Fibroblast of the conjunctiva (primary cell): ENCODE measurements at regions not wholly inside any gene's neighbourhood (a gene's known extent, or its start where the extent isn't known, plus 50 kb on each side); places are given as distances from the start of the nearest gene placed in this dataset.

Experiments
- DNase-seq: peaks from one replicate; pipeline ENCODE4 v3.0.0-alpha.2; 2010; ENCODE audit warnings: low read depth

DNA sequence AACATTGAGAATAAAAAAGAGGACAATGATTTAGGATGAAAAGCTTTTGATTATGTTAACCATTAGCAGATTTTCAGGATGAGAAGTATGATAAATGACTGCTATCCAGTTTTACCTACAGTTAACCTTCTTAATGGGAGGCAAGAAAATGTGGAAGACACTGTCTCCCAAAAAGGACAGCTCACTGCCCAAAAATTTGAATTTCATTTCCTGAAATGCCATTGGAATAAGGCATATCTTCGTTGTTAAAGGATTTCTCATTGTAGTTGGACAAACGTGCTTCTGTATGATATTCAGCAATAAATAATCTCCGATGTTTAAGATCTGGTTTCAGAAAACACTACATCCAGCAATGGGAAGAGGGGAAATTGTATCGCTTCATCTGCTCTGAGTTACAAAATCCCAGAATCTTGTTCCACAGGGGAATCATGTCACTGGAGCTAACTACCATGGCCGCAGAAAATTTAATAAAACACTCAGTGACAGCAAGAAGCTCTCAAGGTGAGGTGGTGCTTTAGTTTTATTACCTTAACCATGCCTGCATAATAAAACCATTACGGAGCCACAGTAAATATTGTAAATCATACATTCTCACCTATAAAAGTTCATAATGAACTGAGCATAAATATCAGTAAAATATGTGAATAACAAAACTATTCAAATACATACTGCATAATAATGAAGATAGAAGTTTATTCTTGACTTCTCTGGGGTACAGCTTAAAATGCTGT lies 552.3 kb downstream of the PCDH7 start:
- no peak for DNase-seq

DNA sequence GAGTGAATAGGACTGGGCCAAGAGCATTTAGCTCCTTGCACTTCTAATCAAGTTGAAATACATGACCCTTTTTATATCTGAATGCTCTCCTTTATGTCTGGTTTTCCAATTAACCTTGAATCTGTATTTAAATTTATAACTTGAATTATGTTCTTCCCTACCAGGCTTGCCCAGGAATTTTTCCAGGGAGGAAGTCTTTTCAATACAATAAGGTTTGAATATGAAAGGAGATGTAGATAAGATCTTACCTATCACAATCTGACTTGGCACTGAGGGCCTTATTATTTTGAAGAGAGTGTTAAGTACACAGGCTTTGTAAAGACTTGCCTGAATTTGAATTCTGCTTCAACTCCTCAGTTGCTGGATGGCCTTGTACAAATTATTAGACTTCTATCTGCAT lies 555.7 kb downstream of the PCDH7 start:
- no peak for DNase-seq

DNA sequence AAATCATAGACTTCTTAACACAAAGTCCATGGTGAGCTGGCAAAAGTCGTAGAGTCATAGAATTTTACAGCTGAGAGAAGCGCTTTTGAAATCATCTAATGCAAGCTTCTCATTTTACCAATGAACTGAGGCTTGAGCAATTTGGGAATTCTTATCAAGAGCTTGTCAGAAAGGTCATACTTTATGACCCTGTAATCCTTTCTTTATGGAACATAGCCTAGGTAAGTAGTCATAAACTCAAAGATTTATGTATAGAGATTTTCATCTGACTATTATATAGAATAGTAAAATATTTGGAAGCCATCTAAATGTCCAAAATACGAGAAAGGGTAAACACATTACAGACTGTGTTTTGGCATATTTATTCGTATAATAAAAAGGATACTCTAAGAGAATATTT lies 563.5 kb downstream of the PCDH7 start:
- DNase-seq: no peak

DNA sequence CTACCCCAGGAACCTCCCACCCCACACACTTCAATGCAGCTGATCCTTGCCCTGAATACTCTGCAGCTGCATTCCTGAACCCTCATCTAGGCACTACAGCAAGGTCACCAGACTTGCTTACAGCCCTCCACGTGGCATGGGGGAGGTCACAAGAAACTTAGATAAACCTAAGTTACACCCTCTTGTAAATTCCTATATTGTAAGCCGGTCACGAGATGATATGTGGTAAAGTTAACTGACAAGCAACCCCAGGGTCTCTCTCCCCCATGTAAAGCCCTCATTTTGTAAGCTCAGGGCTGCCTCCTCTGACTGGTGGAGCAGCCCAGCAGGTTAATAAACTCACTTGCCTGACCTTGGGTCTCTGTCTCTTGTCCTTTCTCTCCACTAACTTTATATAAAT lies 570.7 kb downstream of the PCDH7 start:
- DNase-seq: no peak

DNA sequence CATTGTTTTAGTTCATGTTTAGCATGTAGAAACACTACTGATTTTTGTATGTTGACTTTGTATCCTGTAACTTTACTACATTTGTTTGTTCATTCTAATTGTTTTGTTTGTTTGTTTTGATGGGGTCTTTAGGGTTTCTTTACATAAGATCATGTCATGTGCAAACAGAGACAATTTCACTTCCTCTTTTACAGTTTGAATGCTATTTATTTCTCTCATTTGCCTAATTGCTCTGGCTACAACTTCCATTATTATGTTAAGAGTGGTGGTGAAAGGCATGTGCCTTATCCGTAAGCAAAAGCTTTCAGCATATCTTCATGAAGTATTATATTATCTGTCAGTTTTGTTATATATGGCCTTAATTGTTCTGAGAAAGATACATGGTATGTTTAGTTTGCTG lies 571.1 kb downstream of the PCDH7 start:
- no peak for DNase-seq

DNA sequence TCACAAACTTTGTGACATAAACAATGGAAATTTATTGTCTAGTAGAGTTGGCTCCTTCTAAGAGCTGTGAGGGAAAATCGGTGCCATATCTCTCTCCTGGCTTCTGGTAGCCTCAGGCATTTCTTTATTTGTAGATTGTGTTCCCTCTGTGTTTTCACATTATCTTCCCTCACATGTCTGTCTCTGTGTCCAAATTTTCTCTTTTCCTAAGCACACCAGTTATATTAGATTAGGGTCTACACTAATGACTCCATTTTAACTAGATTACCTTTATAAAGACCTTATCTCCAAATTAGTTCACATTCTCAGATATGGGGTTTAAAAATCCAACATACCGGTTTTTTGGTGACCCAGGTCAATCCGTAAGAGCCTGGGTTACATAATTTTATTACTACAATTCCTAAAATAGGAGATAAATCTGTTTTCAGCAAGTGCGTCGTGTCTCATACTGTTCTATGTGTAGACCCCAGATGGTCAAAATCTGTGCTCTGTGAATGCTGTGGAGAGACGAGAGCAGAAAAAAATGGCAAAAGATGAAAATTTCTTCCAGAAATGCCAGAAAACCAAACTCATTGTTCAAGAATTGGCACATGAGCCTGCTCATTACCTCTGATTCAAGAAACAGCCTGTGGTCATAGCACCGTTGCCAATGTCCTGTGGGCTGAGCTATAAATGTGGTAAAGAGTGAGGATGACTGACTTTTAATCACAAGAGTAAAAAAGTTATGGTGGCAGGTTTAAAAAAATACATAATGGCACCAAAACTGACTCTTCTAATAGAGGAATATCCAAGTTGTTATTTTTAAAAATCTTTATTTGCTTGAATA lies 574.7 kb downstream of the PCDH7 start:
- no peak for DNase-seq

DNA sequence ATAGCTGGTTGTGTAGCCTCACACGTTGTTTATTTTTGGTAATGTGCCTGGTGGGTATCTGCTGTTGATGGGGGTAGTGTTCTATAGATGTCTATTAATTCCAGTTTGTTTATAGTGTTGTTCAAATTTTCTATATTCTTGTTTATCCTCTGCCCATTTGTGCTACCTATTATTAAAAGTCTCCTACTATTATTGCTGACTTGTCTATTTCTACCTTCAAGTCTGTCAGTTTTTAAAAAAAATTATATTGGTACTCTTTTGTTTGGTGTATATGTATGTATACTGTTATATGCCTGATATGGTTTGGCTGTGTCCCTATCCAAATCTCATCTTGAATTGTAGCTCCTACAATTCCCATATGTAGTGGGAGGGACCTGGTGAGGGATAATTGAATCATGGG lies 578.6 kb downstream of the PCDH7 start:
- DNase-seq: no peak

DNA sequence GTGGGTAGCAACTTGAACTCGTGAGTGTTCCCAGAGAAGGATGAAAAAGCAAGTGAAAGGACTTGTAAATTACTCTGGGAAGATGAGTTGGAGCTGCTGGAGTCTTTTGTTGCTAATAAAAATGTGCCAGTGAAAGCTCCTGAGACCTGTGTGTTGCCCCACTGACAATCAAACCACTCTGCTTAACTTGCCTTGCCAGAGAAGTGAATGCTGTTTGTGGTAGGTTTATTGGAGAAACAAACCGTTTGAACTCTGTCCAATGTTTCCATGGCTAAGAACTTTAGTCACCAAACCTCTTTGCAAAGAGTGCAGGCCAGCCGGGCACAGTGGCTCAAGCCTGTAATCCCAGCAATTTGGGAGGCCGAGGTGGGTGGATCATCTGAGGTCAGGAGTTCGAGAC lies 586.9 kb downstream of the PCDH7 start:
- no peak for DNase-seq

DNA sequence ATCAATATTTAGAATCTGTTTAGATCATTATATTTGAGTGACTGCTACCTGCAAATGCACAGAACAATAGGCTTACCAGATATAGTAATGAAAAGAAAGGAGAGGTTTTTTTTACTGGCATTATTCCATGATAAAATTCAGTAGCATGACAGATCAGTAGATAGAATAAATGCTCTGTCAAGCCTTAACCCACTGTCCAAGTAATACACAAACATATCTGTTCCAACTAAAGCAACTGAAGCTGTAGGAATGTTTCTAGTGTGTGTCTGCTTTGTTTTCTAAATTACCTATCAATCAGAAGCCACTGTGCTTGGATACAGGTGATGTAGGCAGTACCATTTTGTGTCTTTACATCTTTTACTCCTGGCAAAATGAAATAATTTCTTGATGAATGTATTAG lies 604.6 kb downstream of the PCDH7 start:
- DNase-seq: no peak

DNA sequence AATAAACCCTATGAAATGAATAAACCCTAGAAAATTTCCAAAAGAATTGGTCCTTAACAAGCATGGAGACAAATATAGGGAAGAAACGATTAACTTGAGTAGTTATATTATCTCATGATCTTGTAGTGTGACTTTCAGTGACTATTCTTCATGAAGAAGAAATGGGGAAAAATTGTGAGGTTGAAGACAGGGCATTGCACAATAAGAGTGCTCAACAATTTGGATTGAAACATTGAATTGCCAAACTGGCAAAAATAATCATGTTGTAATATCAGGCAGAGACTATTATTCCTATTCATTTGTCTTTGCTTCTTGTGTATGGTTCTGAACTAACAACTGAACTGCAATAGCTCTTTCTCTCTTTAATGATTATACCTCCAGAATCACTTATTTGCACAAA lies 605.1 kb downstream of the PCDH7 start:
- no peak for DNase-seq

DNA sequence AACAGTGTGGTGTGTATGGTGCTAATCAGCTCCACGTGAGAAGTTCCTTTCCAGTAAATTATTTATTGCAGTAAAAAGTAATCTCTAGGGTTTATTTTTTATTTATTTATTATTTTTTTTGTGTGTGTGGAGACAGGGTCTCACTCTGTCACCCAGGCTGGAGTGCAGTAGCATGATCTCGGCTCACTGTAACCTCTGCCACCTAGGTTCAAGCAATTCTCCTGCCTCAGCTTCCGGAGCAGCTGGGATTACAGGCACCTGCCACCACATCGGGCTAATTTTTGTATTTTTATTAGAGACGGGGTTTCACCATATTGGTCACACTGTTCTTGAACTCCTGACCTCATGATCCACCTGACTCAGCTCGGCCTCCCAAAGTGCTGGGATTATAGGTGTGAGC lies 606.9 kb downstream of the PCDH7 start:
- no peak for DNase-seq

DNA sequence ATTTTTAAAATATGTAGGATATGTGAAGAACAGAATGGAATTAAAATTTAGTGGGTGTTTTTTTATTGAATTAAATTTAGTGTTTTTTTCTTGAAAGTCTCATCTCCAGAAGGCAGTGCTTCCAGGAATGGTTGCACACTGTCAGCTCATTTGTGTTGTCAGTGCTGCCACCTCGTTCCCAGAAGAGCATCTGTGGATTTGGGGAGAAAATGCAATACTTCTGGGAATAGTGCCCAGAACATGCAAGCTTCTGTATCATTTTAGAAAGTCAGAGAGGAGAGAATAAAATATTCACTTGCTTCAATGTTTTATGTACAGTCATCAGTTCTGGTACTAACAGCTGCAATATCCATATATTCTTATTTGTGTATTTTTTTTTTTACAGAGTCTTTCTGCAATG lies 608.8 kb downstream of the PCDH7 start:
- no peak for DNase-seq

DNA sequence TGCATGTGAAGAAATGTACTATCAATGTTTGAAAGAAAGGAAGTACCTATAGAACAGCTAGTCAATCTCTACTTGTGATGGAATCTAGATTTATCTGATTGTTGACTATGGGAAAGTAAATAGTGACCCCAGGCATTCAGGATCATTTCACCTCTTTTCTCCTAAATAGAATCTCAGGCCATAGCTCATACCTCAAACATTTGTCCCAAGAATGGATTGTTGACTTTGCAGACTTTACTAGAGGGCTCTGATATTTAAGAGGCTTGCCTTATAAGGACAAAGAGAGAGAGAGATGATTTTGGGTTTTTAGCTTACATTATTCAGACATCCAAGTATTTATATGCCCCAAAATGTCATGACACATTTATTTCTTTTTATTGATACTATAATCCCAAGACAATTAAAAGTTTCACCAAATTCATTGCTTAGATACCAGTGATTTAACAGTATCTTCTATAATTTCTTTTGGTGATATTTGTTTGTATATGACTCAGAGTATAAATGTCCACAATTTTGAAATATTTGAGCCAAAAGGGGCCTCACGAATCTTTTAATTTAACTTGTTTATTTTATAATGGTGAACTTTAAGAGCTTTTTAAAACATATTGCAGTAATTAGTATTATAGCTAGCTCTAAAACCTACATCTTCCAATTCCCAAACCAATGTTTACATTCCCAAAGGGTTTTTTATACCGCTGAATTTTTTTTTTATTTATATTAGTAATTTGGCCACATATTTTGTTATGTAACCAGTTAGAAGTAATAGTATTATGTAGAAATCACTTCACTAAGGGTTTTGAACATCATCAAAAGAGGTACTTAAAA lies 614.1 kb downstream of the PCDH7 start:
- no peak for DNase-seq

DNA sequence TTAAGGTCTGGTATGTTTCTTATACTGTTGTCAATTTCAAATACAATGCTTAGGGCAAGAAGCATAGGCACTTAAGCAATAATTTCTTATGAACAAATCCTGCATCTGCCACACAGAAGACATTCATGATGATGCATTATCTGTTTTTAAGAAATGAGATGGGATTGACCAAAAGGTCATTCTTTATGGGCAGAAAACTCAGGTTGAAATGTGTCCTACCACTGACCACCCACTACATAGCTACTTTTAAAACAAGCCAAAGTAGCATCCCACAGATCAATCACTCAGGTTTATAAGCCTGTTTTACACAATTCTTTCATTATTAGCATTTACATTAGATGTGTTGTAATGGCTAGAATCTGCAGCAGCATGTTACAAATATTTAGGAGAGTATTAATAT lies 617.8 kb downstream of the PCDH7 start:
- no peak for DNase-seq

DNA sequence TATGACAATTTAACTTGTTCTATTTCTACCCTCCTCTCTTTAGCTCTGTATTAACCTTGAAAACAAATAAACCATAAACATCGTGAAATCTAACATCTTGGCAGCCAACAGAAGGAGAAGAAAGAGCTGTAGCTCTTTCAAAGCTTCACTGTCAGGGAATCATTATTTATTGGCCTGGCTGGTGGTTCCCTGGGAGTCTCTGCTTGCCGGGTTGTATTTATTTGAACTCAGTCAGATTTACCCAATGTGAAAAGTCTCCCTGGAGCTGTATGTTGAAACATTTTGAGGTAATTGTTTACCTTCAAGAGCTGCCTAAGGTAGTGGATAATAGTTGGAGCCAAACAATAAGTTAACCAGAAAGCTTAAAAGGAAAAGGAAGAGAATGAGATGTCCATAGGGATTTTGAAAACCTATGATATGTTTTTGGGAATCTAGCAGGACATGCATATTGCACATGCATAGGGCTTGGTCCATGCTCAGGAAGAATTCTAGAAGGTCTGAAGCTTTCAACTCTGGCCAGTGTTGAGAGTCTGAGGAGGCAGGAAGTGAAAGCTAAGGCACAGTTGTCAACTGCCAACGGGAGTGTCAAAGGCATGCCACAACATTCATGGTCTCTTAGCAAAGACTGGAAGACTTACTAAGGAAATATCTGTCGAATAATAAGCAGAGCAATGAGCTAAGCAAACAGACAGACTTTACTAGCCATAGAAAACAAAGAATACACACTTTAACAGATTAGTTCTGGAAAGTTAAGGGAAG lies 621.6 kb downstream of the PCDH7 start:
- DNase-seq: no peak

DNA sequence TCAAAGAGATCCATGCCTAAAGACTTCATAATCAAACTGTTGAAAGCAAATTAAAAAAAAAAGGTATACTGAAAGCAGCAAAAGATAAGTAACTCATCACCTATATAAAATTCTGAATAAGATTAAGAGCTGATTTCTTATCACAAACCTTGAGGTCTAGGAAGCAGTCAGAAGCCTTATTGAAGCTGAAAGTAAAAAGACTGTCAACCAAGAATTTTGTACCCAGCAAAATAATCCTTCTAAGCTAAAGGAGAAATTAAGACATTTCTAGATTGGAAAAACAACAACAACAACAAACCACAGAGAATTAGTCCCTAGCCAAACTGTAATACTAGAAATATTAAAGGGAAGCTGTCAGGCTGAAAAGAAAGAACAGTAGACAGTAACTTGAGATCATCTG lies 622.9 kb downstream of the PCDH7 start:
- no peak for DNase-seq

DNA sequence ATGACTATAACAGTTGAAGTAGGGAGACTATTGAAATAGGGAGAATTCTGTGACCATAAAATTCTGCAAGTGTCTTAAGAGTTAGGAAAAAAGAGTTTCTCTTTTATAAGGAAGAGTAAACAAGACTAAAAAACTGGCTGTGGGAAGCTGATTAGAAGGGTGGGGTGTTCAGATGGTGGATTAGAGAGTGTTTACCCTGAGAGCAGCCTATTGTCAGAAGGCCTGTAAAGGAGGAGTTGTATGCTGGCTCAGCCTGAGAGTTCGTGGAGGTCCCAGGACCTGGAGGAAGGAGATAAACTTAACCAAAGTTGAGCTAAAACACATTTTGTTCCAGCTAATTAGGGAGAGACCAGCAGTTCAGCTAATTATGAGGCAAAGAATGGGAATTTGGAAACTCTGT lies 629.7 kb downstream of the PCDH7 start:
- no peak for DNase-seq

DNA sequence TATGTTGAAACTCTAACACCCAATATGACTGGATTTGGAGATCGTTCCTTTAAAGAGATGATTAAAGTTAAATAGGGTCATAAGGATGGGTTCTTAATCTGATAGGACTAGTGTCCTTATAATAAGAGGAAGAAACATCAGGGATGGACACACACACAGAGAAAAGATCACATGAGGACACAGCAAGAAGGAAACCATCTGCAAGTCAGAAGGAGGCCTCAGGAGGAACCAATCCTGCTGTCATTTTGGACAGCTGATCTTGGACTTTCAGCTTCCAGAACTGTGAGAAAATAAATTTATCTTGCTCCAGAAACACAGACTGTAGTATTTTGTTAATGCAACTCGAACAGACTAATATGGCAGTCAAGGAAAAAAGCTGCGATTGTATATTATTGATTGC lies 631.5 kb downstream of the PCDH7 start:
- DNase-seq: no peak

DNA sequence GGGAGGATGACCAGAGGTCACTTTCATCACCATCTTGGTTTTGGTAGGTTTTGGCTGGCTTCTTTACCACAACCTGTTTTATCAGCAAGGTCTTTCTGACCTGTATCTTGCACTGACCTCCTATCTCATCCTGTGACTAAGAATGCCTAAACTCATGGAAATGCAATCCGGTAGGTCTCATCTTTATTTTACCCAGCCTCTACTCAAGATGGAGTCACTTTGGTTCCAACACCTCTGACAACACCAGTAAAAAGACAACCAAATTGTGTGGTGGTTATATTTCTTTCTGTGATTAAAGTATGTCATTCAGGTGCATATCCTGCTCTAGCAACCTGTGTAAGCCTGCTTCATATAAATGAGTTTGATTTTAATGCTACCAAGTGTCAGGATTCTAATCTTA lies 636.7 kb downstream of the PCDH7 start:
- no peak for DNase-seq

DNA sequence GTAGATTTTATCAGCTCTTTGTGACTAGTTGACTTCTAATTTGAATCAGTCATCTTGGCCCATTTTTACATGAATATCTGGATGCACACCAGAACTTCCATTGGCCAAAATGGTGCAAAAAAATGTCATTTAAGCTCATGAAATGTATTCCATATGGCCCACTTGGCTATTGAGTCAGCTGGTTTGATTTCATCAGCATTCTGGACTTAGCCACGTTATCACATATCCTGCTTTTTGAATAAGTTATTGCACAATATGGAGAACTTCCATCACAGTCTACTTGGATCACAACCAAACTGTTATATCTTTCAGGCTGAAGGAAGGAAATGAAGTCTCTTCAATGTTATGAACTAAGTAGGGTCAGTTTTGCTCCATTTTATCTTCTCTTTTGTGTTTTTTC lies 640.6 kb downstream of the PCDH7 start:
- peak; percentile 94 for DNase-seq

DNA sequence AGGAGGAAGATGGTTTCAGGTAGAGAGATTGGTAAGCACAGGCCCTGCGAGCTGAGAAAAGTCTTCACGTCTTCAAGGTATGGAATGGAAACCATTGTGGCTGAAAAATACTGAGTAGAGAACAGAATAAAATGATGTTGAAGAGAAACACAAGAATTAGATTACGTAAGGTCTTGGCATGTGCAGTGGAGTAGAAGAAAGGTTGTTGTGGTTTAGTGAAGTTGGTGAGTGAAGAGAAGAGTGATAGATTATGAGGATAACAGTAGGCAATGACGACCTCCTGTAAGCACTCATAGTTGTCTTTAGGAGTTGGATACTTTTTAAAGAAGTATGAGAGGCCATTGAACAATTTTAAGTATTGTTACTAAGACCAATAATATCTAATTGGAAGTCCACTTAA lies 642.6 kb downstream of the PCDH7 start:
- no peak for DNase-seq

DNA sequence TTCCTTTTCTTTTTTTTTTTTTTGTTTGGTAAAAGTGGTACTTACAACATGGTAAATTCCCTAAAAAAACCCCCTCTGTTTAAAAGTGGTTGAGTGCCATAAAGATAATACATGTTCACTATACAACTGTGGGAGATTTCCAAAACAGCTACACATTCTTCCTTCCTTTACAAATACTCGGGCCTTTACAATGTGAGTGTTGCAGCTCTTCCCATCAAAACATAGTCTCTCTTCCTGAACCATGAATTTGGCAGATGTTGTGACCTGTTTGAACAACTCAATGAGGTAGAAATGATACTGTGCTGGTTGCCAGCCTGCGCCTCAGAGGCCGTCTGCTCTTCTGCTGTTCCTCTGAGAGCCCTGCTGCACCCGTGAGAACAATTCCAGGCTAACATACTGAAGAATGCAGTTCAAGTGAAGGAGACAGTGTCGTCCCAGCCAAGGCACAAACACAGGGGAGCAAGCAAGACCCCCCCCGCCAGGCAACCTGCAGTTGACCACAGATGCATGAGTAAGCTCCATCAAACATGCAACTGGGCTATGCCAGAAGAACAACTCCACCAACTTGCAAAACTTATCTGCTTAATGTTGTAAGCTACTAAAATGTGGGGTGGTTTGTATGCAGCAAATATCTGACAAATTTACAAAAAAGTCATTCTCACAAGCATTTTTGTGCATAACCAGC lies 645.0 kb downstream of the PCDH7 start:
- no peak for DNase-seq
